HG03135 (cell line): ENCODE measurements at regions not wholly inside any gene's neighbourhood (a gene's known extent, or its start where the extent isn't known, plus 50 kb on each side); places are given as distances from the start of the nearest gene placed in this dataset.

Source experiments
- ATAC-seq: cut with Tn5 transposase; IDR thresholded peaks from one replicate; pipeline ENCODE4 v1.9.1; 2021; ENCODE audit warnings: mild to moderate bottlenecking, moderate library complexity; ENCODE audit not compliant: unreplicated experiment

GRCh38 chr5:107219993-107220392, 450.7 kb downstream of the EFNA5 start:
- no peak for ATAC-seq

- ATAC-seq = no peak
These were observed 452.1 kb downstream of the EFNA5 start for GRCh38 chr5:107218457-107219193.

GRCh38 chr5:107217721-107218130, 453.0 kb downstream of the EFNA5 start:
- no peak for ATAC-seq

GRCh38 chr5:107216587-107216986, 454.1 kb downstream of the EFNA5 start:
- no peak for ATAC-seq

- ATAC-seq = no peak
These were observed 455.1 kb downstream of the EFNA5 start for GRCh38 chr5:107215611-107216010.

GRCh38 chr5:107213025-107213424, 457.7 kb downstream of the EFNA5 start:
- ATAC-seq = no peak

- ATAC-seq = no peak
These were observed 459.1 kb downstream of the EFNA5 start for GRCh38 chr5:107211630-107212029.

GRCh38 chr5:107208867-107209266, 461.9 kb downstream of the EFNA5 start:
- no peak for ATAC-seq

- ATAC-seq = no peak
These were observed 466.3 kb downstream of the EFNA5 start for GRCh38 chr5:107204413-107204812.

GRCh38 chr5:107203243-107203642, 467.5 kb downstream of the EFNA5 start:
- no peak for ATAC-seq

- ATAC-seq = no peak
These were observed 471.0 kb downstream of the EFNA5 start for GRCh38 chr5:107199756-107200155.

GRCh38 chr5:107196500-107197059, 474.2 kb downstream of the EFNA5 start:
- ATAC-seq = no peak

GRCh38 chr5:107195890-107196395, 474.8 kb downstream of the EFNA5 start:
- ATAC-seq = no peak

- ATAC-seq = no peak
These were observed 485.9 kb downstream of the EFNA5 start for GRCh38 chr5:107184871-107185270.

GRCh38 chr5:107184066-107184465, 486.7 kb downstream of the EFNA5 start:
- no peak for ATAC-seq

- ATAC-seq = no peak
These were observed 500.1 kb downstream of the EFNA5 start for GRCh38 chr5:107170620-107171019.

GRCh38 chr5:107169867-107170266, 500.9 kb downstream of the EFNA5 start:
- no peak for ATAC-seq

- ATAC-seq = no peak
These were observed 501.6 kb downstream of the EFNA5 start for GRCh38 chr5:107168848-107169752.

GRCh38 chr5:107168086-107168485, 502.7 kb downstream of the EFNA5 start:
- no peak for ATAC-seq

- ATAC-seq = no peak
These were observed 505.4 kb downstream of the EFNA5 start for GRCh38 chr5:107165296-107165695.

- ATAC-seq = no peak
These were observed 512.9 kb downstream of the EFNA5 start for GRCh38 chr5:107157809-107158208.
